ENCODE measurements at regions not wholly inside any gene's neighbourhood (a gene's known extent, or its start where the extent isn't known, plus 50 kb on each side); places are given as distances from the start of the nearest gene placed in this dataset.
"Not testable (repeated sequence)": the region's sequence is repeated elsewhere in the genome, so short reads cannot be mapped to it uniquely, and the experiment has no call there.

- TF ChIP-seq CTCF (IDR thresholded peaks at IDR 0.05 in 8 of 11, conservative IDR thresholded peaks at IDR 0.05 in 3 of 11), result peak in 1 of 11 experiments; percentile 10
- TF ChIP-seq POLR2A (IDR thresholded peaks at IDR 0.05), result not testable (repeated sequence)
These were observed 1329.8 kb downstream of the RPIA start for GRCh38 chr2:90021234-90021633.
